D341Med (cell line): ENCODE measurements at regions not wholly inside any gene's neighbourhood (a gene's known extent, or its start where the extent isn't known, plus 50 kb on each side); places are given as distances from the start of the nearest gene placed in this dataset.
"Not testable (repeated sequence)": the region's sequence is repeated elsewhere in the genome, so short reads cannot be mapped to it uniquely, and the experiment has no call there.

Experiments
- DNase-seq: peaks from one replicate; pipeline ENCODE4 v3.0.0; 2012; ENCODE audit warnings: low spot score

DNA sequence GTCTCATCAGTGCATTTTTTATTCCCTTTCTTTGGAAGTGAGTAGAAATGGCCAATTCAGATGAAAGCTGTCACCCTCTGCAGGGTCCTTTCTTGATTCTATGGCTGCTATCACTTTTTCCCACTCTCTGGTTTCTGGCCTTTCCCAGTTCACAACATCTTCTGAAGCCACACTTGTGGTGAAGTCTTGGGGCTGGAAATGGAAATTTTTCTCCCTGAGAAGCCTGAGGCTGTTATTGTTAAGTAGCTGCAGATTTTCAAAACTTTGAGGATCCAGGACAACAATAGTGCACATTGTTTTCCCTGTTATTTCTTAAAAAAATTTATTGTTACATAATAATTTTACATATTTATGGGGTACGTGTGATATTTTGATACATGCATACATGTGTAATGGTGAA is 250.3 kb upstream of the RASGRP1 start:
- DNase-seq, result no peak

DNA sequence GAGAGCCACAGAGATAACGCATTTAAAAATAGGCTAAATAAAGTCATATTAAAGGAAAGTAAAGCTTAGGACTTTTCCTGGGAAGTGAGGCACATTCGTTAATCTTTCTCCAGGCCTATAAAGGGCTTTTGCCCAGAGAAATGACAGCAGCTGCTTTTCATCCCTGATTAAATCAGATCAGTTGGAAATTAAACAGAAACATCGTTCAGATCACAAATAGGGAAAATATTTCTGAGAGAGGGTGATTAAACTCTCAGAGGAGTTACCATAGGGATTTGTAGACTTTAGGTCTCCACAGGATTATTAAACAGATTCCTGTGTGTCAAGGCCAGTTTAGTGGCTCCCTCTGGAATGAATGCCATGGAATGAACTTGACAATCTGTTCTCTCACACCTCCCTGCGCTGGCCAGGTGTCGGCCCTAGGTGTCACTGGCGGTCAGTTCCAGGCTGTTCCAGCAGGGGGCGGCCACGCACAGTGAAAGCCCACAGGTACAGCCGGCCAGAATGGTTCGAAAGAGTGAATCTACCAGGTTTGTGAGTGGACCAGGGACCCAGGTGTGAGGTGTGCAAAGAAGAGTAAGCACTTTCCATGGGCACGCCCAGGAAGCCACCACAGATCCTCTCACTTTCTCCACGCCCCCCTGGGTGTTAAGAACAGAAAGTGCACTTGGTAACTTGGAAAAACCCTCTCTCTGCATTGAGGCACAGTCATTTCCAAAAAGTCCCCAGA is 253.0 kb upstream of the RASGRP1 start:
- peak; percentile 87 for DNase-seq

DNA sequence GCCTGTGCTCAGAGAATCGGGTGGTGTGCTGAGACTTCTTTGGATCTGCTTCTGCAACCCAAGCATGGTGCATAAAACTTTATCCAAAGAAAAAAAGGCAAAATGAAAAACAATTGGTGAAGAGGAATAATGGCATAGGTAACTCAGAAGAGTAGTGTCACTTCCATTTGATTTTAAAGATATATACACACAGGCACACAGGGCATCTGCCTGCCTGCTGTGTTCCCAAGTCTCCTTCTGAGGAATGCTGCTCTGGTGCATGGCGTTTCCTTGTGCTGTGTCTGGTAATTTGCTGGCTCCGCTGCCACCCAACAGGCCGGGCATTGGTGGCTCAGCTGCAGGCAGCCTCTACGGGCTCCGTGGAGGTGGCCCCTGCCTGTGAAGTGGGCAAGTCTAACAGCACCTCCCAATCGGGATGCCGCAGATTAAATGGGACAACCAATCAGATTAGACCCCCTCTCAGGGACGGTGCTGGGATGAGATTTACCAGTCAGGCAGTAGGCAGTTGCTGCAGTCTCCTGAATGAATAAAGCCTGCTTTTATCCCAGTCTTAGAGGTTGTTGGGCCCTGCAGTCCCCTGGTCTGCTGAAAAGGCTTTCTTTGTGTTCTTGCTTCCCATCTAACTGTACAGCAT is 253.7 kb upstream of the RASGRP1 start:
- peak; percentile 28 for DNase-seq

DNA sequence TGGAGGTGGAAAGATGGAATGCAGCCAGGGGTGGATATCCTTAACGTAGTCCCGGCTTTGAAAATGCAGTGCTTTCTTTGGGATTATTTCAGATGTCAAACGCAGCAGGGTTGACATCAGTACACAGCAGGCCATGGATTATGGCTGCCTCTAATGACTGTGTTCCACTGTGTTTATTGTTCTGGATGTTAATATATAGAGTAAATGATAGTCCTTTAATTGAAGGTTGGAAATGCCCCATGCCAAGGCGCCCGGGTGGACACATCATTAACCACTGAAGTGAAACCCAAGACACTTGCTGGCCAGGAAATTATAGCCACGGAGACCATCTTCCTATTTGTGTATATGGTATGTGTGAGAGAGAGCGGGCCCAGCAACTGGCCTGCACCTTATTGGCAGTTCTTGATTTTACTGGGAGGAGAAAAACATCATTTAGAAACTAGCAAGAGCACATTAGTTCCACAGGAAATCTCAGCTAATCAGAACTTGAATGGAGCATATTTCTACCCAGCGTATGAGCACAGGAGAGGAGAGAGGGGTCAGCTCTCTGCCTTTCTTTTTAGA is 254.9 kb upstream of the RASGRP1 start:
- DNase-seq, result no peak

DNA sequence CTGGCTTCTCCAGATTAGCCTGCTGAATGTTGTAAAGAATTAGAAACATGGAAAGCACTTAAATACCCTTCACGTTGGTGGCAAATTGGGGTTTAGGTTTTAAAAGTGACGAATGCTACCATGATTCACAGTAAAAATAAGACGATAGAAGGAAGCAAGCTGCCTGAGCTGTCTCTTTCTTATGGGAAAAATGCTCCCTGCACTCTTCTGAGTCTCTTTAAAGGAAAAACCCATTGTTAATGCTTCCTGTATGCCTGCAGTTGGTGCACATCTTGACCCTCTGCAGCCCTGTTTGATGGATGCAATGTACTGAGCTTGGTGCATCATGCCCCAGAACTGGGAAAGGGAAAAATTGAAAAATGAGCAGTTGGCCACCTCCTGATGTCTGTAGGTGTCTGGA is 258.6 kb upstream of the RASGRP1 start:
- no peak for DNase-seq

DNA sequence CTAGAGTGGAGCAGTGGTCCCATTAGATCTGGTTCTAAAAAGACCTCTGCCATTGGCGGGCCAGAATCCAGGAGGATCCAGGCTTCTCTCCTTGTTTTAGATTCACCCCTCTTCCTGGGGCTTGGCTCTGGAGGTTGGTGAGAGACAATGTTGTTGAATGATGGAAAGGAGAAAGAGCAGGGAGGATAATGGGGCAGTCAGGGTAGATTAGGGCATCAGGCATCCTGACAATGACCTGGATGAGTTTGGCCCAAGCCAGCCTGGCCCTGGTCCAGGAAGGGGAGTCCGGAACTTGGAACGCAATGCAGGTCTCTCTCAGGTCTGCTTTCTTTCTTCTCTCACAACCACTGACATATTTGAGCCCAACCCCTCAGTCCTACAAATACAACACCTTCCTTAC is 260.1 kb upstream of the RASGRP1 start:
- DNase-seq, result no peak

DNA sequence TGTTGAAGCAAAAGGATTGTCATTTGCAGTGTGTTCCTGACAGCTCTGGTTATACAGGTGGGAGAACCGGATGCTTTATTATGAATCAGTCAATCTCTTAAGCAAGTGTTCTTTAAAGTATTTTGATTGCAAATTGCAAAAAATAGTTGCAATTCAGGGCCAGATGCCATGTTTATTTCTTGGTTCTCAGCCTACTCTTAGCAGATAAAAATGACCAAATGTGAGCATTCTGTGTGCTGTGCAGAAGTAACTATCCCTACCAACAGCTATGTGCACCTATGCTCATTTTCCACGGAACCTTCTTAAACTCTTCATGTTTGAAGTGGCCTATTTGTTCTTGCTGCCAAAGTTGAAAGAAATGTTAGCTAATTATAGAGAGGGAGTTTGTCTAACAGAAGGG is 262.3 kb upstream of the RASGRP1 start:
- DNase-seq, result no peak

DNA sequence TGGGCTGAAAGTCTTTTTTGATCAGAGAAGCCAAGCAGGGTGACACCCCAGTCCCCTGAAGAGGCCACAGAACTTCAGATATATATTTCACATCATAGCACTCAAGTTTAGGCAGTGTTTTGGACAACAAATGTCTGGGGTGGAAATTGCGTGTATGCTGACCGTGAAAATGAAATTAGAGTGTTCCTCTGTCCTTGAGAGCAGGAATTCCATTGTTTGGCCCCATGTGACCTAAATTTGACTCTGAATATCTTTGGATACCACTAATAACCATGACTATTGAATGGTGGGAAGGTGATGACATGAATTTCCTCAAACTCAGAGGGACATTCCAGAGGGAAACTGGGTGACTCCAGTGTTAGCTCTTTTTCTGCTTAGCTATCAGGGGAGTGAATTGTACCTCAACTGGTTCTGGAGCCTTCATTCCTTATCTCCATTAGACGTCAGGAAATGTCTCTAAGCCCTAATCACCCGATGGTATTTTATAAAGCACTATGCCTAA is 263.5 kb upstream of the RASGRP1 start:
- DNase-seq, result no peak

DNA sequence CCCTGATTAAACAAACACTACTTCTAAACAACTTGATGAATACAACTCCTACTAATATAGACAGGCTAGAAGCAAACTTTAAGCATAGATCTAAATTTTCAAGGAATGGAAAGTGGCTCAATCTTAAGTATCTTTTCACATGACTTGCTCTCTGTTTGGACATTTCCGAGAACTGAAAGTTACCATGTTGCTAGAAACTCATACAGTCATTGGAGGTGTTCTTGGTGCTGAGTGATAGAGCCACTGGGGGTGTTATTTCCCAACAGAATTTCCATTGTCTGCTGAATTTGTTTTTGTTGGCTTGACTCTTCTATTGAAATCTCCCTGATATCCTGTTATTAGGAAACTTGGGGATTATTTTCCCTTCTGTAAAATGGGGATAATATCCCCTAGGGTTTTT is 264.5 kb upstream of the RASGRP1 start:
- DNase-seq, result no peak

DNA sequence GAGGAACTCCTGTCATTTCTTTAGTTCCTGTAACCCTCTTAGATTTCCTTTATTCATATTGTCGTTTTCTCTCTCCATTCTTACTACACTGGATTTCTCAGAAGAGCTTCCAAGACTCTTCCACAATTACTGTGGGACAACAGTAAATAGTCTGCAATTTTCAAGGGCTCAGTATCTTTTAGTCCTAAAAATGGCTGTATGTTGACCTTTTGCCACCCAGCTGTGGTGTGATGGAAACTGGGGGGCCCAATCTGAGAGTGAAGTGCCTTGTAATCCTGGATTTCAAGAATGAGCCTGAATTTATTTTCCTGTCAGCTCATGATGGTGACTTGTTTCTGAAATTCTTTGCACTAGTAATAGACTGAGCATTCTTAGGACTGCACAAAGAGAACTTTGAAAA is 277.6 kb upstream of the RASGRP1 start:
- no peak for DNase-seq

DNA sequence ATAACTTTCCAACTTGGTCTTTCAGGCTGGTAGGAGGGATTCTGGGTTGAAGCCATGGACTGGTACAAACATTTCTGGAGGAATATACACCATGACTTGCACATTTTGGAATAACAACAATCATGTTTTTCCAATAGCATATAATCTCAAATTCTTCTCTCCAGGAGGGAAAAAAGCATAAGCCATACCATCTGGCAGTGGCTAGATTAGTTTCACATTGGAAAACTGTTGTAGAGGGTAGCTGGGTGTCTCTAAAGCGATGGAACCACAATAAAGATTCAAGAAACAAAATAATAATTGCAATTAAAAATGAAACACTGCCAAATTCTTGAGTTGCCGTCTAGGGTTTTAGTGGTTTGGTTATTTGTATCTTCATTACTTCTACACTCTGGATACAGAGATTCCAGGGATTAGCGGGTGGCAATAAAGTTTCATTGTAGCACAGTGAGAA is 278.5 kb upstream of the RASGRP1 start:
- no peak for DNase-seq

DNA sequence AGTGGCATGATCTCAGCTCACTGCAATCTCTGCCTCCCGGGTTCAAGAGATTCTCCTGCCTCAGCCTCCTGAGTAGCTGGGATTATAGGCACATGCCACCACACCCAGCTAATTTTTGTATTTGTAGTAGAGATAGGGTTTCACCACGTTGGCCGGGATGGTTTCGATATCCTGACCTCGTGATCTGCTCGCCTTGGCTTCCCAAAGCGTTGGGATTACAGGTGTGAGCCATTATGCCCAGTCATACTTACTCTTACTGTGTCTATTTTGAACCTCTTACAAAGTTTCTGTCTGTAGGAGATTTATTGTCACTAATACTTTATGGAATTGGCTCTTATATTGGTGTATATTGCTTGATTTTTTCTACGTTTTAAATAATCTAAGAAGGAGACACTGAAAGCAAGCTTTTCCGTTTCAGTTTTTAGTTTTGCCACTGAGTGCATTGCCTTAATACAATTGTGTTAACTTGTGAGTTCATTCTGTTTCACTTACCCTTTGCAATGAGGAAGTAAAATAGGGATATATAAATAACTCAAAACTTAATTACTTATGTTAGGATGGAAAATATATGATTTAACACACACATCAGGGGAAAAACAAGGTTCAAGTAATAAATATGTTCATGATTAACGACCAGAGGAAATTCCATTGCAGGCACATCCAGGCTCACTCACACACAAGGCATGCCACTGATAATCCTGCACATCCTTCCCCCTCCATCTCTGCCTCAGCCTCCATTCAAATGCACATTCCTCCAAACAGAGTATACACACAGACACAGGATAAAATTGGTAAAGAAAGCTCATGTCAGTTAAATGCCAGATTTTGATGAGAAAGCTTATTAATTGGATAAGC is 279.3 kb upstream of the RASGRP1 start:
- DNase-seq, result no peak

DNA sequence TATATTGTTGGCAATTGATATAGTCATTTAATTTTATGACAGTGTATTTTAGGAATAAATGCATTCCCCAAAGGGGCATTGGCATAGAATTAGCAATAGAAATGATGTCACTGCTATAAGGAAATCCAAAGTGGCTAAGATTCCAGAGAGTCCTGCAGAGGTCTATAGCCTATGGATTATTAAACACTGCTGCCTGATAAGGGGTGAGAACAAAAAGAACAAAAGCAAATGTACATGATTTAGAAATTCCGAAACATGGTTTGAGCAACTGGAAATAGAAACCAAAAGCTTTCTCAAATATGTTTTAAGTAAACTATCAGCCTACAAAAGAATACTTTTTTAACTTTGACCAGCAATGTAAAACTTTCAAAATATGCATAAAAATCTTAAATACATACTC is 280.1 kb upstream of the RASGRP1 start:
- DNase-seq, result no peak

DNA sequence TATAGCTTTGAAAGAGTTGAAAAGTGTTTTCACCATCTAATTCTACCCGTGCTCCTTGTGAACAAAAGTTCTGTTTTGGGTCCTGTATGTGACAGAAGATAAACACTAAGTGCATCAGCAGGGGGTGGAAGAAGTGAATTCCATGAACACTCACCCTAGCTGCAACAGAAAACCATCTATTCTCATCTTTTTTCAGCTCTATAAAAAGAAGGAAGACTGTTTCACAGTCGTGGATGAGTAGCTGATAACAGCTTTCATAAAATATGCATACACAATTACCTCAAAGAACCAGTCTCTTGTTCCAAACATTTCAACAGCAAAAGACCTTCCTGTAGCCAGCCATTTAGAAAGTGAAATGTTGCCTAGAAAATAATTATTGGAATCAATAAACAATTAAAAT is 281.7 kb upstream of the RASGRP1 start:
- DNase-seq, result no peak

DNA sequence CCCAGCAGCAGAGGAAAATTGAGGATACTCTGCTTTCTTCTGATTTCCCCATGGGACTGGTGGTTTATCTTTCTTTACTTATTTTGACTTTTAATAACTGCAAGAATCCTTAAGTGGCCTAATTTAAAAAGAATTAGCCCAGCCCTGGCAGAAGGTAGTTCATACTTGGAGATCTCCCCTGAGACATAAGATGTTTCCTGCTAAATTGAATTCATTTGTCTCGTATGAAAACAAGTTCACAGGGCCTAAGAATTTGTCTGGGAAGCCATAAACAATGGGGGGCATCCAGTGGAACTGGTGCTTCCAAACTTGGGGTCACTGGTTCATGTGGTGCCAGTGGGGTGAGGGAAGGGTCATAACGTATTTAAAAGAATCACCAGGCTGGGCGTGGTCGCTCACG is 283.1 kb upstream of the RASGRP1 start:
- no peak for DNase-seq

DNA sequence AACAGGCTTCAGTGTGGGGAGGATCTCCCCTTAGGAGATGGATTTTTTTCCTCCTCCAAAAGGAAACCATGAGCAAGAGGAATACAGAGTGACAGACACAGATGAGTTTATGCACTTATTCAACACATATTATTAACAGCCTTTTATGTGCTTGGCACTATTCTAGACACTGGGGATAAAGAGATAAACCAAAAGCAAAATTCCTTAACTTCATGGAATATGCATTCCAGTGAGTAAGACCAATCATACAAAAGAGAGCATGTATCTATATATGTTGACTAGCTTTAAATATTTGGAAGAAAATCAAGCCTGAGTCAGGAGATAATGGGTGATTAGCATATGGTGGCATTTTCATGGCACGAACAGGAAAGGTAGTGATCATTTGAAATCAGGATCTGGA is 284.4 kb upstream of the RASGRP1 start:
- DNase-seq, result no peak

DNA sequence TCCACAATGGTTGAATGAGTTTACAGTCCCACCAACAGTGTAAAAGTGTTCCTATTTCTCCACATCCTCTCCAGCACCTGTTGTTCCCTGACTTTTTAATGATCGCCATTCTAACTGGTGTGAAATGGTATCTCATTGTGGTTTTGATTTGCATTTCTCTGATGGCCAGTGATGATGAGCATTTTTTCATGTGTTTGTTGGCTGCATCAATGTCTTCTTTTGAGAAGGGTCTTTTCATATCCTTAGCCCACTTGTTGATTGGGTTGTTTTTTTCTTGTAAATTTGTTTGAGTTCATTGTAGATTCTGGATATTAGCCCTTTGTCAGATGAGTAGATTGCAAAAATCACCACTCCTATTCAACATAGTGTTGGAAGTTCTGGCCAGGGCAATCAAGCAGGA is 287.6 kb upstream of the RASGRP1 start:
- DNase-seq, result not testable (repeated sequence)

DNA sequence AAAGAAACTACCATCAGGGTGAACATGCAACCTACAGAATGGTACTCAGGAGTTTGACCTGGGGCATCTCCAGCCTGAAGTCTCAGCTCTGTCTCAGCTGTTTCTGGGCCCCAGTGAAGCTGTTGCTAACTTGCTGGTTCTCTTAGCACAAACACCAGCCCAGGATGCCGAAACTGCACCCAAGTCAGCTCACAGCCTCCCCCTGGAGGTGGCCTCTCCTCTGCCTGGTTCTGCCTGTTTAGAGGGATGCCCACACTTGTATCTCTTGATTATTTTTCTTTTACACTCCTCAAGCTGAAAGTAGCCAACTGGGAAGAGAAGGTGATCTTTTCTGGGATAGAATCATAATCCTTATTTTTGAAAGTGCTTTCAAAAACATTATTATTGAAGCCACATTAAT is 289.0 kb upstream of the RASGRP1 start:
- DNase-seq, result peak; percentile 47

DNA sequence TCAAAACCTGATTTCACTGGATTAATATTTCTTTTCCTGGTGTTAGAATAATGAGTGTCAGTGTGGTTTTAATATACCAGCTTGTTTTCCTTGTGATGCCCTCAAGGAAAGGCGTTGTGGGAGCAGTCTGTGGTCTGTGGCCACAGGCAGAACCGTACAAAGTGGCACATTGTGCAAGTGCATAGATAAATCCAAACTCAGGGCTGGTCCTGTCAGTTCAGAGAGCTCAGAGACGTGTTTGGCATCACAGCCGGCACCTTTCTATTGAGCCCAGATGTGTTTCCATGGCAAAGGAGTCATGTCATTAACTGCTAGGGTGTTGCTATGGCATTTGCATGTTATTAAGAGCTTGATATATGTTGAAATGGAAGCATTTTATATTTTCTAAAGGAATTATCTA is 289.9 kb upstream of the RASGRP1 start:
- no peak for DNase-seq

DNA sequence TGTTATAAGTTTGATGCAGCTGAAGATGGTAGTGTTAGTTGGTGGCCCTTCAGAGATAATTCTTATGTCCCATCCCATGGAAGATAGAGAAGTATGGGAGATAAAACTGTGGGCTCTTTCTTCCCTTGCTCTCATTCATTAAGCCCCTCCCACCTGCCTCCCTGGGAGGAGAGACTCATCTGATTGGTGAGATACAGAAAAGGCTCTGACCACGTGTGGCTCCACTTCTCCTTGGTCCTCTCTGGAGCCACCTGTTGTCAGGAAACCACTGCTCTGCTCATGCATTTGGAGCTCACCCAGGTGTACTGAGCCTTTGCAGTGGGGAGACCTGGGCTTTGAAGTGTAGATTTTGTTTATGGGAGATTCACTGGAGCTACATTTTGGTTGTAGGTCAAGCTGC is 293.2 kb upstream of the RASGRP1 start:
- DNase-seq, result no peak

DNA sequence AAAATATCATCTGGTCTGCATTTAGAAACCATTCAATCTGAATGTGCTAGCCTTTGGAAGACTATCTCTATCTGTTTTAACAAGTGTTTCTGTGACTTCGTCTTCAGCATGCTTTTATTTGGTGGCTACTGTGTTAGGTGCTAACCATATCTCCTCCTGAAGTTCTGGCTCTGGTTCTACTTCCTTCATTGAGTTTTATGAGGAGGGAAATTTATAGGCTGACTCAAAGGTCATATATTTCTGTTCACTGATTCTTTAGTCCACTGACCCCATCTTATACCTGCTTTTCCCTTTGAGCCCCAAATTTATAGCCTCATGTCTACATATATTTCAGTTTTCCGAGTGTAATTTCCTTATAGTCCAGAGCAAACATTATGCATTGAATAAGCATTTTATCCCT is 295.0 kb upstream of the RASGRP1 start:
- DNase-seq, result no peak

DNA sequence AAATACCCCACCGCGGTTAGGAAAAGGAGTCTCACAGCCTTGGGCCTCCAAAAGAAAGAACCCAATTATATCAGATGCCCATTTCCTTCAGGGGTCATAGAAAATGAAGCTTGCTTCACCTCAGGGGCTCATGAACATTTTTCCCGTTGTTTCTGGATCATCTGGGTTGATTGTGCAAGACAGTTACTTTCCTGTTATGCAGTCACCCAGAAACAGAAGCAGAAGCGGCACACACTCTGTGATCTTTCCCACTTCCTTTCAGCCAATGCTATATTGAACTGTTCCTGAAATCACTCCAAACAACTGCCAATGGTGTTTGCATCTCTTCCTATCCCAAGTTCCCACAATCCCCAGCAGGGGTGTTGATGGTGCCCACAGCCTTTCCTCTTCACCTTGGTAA is 295.6 kb upstream of the RASGRP1 start:
- no peak for DNase-seq

DNA sequence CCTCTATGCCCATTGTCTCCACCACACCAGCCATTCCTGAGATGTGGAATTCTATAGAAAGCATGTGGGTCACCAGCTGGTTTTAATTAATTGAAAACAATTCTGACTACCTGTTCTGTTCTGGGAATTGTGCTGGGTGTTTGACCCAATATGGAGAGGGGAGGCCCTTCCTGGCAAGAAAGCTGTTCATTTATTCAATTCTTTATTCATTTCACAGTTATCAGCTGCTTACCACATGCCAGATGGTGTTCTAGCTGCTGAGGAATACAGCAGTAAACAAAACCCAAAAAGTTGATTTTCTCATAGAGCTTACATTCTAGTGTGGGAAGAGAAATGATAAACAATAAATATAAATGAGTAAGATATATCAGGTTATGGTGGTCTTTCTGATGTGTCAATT is 296.1 kb upstream of the RASGRP1 start:
- no peak for DNase-seq
